ENCODE measurements at regions not wholly inside any gene's neighbourhood (a gene's known extent, or its start where the extent isn't known, plus 50 kb on each side); places are given as distances from the start of the nearest gene placed in this dataset.

DNA sequence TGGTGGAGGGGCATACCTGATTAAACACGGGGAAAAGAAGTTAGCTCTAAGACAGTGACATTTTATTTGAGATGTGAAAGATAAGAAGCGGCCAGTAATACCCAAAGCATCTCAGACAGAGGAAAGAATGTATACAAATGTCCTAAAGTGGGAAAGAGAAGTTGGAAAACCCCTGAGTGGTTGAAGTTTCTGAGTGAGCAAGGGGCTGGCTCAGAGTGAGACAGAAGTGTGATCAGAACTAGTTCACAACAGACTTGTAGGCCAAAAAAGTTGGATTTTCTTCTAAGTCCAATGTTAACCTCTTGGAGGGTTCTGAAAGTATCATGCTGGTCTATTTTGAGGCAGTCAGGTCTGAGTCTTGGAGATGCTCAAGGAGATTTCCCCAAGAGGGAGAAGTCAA lies 608.7 kb downstream of the SOX6 start:
- TF ChIP-seq, protein P1, sequence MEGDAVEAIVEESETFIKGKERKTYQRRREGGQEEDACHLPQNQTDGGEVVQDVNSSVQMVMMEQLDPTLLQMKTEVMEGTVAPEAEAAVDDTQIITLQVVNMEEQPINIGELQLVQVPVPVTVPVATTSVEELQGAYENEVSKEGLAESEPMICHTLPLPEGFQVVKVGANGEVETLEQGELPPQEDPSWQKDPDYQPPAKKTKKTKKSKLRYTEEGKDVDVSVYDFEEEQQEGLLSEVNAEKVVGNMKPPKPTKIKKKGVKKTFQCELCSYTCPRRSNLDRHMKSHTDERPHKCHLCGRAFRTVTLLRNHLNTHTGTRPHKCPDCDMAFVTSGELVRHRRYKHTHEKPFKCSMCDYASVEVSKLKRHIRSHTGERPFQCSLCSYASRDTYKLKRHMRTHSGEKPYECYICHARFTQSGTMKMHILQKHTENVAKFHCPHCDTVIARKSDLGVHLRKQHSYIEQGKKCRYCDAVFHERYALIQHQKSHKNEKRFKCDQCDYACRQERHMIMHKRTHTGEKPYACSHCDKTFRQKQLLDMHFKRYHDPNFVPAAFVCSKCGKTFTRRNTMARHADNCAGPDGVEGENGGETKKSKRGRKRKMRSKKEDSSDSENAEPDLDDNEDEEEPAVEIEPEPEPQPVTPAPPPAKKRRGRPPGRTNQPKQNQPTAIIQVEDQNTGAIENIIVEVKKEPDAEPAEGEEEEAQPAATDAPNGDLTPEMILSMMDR (IDR thresholded peaks at IDR 0.05; ENCODE audit: poor library complexity), result no peak
- TF ChIP-seq EZH2 (IDR thresholded peaks at IDR 0.05; ENCODE audit: borderline replicate concordance), result no peak
